ENCODE measurements at regions not wholly inside any gene's neighbourhood (a gene's known extent, or its start where the extent isn't known, plus 50 kb on each side); places are given as distances from the start of the nearest gene placed in this dataset.

DNA sequence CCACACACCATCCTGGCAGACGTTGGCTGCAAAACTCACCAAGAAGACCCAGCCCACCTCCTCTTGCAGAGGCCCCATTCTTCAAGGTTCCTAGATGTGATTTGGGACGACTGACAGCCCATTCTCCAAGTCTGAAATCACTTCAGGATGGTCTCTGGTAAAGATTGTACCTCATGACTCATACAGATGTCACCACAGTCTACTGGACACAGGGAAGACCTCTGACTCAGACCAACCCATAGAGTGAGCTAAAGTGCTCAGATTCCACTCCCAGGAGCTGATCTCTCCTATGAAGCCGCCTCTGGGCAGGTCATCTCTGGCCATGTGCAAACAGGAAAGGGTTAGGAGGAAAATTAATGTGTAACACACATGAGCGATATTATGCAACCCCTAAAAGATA, 102.4 kb upstream of the VWC2 start:
- intact Hi-C loops (cut with micrococcal nuclease): no loop called here
- Histone ChIP-seq H3K79me2 (ENCODE audit: insufficient read depth, low read length) (no peaks in the 10 kb centered on the region), H3K27me3 (ENCODE audit: insufficient read depth, low read length) (no peaks in the 10 kb centered on the region), H3K27ac (ENCODE audit: low read depth, low read length) (no peak overlapping the region), H3K36me3 (ENCODE audit: control insufficient read depth in 1 of 2, insufficient read depth in 2 of 2, low read length in 2 of 2) (no peaks in the 10 kb centered on the region), H2AFZ (ENCODE audit: low read depth, low read length, poor library complexity, severe bottlenecking) (no peak overlapping the region), H4K20me1 (ENCODE audit: insufficient read depth) (no peaks in the 10 kb centered on the region), H3K4me1 (ENCODE audit: control insufficient read depth in 1 of 2, insufficient read depth in 2 of 2, low read length in 2 of 2) (no peaks in the 10 kb centered on the region), H3K4me3 (replicated peaks in 1 of 2; ENCODE audit: low read depth in 1 of 2, low read length in 2 of 2) (no peak overlapping the region), H3K9me3 (ENCODE audit: control insufficient read depth in 1 of 2, insufficient read depth in 1 of 2, low read depth in 1 of 2, low read length in 2 of 2) (peaks cover 6 to 29% of the 10 kb centered on the region in 2 experiments; a peak in 2 of 4 replicates), H3K9ac (ENCODE audit: low read length) (no peak overlapping the region), H3K4me2 (ENCODE audit: low read length) (no peak overlapping the region), H3K9me2 (ENCODE audit: insufficient read depth) (no peaks in the 10 kb centered on the region)
- no peak for TF ChIP-seq EGR1 (IDR thresholded peaks at IDR 0.05; ENCODE audit: low read depth)
- no peak for TF ChIP-seq ZFX (IDR thresholded peaks at IDR 0.05)
- TF ChIP-seq YY1 (IDR thresholded peaks at IDR 0.05; ENCODE audit: extremely low read depth, insufficient replicate concordance, low read depth, low read length): no peak
- TF ChIP-seq, protein P1, sequence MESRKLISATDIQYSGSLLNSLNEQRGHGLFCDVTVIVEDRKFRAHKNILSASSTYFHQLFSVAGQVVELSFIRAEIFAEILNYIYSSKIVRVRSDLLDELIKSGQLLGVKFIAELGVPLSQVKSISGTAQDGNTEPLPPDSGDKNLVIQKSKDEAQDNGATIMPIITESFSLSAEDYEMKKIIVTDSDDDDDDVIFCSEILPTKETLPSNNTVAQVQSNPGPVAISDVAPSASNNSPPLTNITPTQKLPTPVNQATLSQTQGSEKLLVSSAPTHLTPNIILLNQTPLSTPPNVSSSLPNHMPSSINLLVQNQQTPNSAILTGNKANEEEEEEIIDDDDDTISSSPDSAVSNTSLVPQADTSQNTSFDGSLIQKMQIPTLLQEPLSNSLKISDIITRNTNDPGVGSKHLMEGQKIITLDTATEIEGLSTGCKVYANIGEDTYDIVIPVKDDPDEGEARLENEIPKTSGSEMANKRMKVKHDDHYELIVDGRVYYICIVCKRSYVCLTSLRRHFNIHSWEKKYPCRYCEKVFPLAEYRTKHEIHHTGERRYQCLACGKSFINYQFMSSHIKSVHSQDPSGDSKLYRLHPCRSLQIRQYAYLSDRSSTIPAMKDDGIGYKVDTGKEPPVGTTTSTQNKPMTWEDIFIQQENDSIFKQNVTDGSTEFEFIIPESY (IDR thresholded peaks at IDR 0.05; ENCODE audit: extremely low read depth, insufficient replicate concordance, low read length): no peak
- TF ChIP-seq ZNF274 (IDR thresholded peaks at IDR 0.05; ENCODE audit: low read depth, low read length): no peak
- no peak for TF ChIP-seq FOSL1 (IDR thresholded peaks at IDR 0.05; ENCODE audit: low read depth)
- TF ChIP-seq, protein P2, sequence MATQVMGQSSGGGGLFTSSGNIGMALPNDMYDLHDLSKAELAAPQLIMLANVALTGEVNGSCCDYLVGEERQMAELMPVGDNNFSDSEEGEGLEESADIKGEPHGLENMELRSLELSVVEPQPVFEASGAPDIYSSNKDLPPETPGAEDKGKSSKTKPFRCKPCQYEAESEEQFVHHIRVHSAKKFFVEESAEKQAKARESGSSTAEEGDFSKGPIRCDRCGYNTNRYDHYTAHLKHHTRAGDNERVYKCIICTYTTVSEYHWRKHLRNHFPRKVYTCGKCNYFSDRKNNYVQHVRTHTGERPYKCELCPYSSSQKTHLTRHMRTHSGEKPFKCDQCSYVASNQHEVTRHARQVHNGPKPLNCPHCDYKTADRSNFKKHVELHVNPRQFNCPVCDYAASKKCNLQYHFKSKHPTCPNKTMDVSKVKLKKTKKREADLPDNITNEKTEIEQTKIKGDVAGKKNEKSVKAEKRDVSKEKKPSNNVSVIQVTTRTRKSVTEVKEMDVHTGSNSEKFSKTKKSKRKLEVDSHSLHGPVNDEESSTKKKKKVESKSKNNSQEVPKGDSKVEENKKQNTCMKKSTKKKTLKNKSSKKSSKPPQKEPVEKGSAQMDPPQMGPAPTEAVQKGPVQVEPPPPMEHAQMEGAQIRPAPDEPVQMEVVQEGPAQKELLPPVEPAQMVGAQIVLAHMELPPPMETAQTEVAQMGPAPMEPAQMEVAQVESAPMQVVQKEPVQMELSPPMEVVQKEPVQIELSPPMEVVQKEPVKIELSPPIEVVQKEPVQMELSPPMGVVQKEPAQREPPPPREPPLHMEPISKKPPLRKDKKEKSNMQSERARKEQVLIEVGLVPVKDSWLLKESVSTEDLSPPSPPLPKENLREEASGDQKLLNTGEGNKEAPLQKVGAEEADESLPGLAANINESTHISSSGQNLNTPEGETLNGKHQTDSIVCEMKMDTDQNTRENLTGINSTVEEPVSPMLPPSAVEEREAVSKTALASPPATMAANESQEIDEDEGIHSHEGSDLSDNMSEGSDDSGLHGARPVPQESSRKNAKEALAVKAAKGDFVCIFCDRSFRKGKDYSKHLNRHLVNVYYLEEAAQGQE (IDR thresholded peaks at IDR 0.05; ENCODE audit: low read depth): no peak
- no peak for DNase-seq (ENCODE audit: low read depth, low spot score)
- BruUV-seq (replicated peaks): no TSS peak
- CTCF ChIA-PET: no interaction called here
- ATAC-seq: no peak
- POLR2A ChIA-PET: no interaction called here
- RAD21 ChIA-PET (ENCODE audit: low non-redundant PET in 1 of 2, low total read pairs in 2 of 2, uncharacterized antibody in 2 of 2, unreplicated experiment in 2 of 2): no interaction called here
